ENCODE measurements at regions not wholly inside any gene's neighbourhood (a gene's known extent, or its start where the extent isn't known, plus 50 kb on each side); places are given as distances from the start of the nearest gene placed in this dataset.

- DNase-seq (ENCODE audit: extremely low spot score, insufficient read length, low read depth) = no peak
- no peak for FAIRE-seq
These were observed 149.0 kb downstream of the MRM1 start for GRCh38 chr17:36750316-36750885.

- FAIRE-seq = no peak
- DNase-seq (ENCODE audit: extremely low spot score, insufficient read length, low read depth) = no peak
These were observed 150.9 kb downstream of the MRM1 start for GRCh38 chr17:36752096-36752888.

GRCh38 chr17:36755586-36755985, 154.2 kb downstream of the MRM1 start:
- no peak for FAIRE-seq
- no peak for DNase-seq (ENCODE audit: extremely low spot score, insufficient read length, low read depth)

GRCh38 chr17:36756695-36757094, 155.3 kb downstream of the MRM1 start:
- DNase-seq (ENCODE audit: extremely low spot score, insufficient read length, low read depth) (no peak), FAIRE-seq (no peak)

- DNase-seq (ENCODE audit: extremely low spot score, insufficient read length, low read depth) = no peak
- FAIRE-seq = no peak
These were observed 159.0 kb downstream of the MRM1 start for GRCh38 chr17:36760425-36760824.

GRCh38 chr17:36761203-36761950, 160.0 kb downstream of the MRM1 start:
- FAIRE-seq (no peak), DNase-seq (ENCODE audit: extremely low spot score, insufficient read length, low read depth) (no peak)

GRCh38 chr17:36765436-36766043, 164.2 kb downstream of the MRM1 start:
- DNase-seq (ENCODE audit: extremely low spot score, insufficient read length, low read depth) = no peak
- FAIRE-seq = no peak

- FAIRE-seq = no peak
- no peak for DNase-seq (ENCODE audit: extremely low spot score, insufficient read length, low read depth)
These were observed 167.0 kb downstream of the MRM1 start for GRCh38 chr17:36768394-36768793.

GRCh38 chr17:36773039-36773438, 164.2 kb upstream of the LHX1 start:
- no peak for FAIRE-seq
- DNase-seq (ENCODE audit: extremely low spot score, insufficient read length, low read depth) = no peak

- DNase-seq (ENCODE audit: extremely low spot score, insufficient read length, low read depth) = no peak
- no peak for FAIRE-seq
These were observed 160.2 kb upstream of the LHX1 start for GRCh38 chr17:36777118-36777517.

GRCh38 chr17:36778448-36778847, 158.8 kb upstream of the LHX1 start:
- FAIRE-seq (no peak), DNase-seq (ENCODE audit: extremely low spot score, insufficient read length, low read depth) (no peak)

- DNase-seq (ENCODE audit: extremely low spot score, insufficient read length, low read depth) = no peak
- FAIRE-seq = no peak
These were observed 157.7 kb upstream of the LHX1 start for GRCh38 chr17:36779550-36779949.

GRCh38 chr17:36784633-36785032, 152.6 kb upstream of the LHX1 start:
- DNase-seq (ENCODE audit: extremely low spot score, insufficient read length, low read depth) (no peak), FAIRE-seq (no peak)

GRCh38 chr17:36786867-36787266, 150.4 kb upstream of the LHX1 start:
- no peak for DNase-seq (ENCODE audit: extremely low spot score, insufficient read length, low read depth)
- no peak for FAIRE-seq

GRCh38 chr17:36791150-36791941, 145.9 kb upstream of the LHX1 start:
- FAIRE-seq = no peak
- DNase-seq (ENCODE audit: extremely low spot score, insufficient read length, low read depth) = no peak

- FAIRE-seq (no peak), DNase-seq (ENCODE audit: extremely low spot score, insufficient read length, low read depth) (no peak)
These were observed 145.3 kb upstream of the LHX1 start for GRCh38 chr17:36791942-36792475.

- FAIRE-seq (no peak), DNase-seq (ENCODE audit: extremely low spot score, insufficient read length, low read depth) (no peak)
These were observed 144.4 kb upstream of the LHX1 start for GRCh38 chr17:36792849-36793248.

GRCh38 chr17:36793976-36794375, 143.3 kb upstream of the LHX1 start:
- FAIRE-seq (no peak), DNase-seq (ENCODE audit: extremely low spot score, insufficient read length, low read depth) (no peak)

GRCh38 chr17:36807496-36808179, 129.6 kb upstream of the LHX1 start:
- FAIRE-seq (no peak), DNase-seq (ENCODE audit: extremely low spot score, insufficient read length, low read depth) (no peak)

All from GM18507 (cell line).